ENCODE measurements at regions not wholly inside any gene's neighbourhood (a gene's known extent, or its start where the extent isn't known, plus 50 kb on each side); places are given as distances from the start of the nearest gene placed in this dataset.

DNA sequence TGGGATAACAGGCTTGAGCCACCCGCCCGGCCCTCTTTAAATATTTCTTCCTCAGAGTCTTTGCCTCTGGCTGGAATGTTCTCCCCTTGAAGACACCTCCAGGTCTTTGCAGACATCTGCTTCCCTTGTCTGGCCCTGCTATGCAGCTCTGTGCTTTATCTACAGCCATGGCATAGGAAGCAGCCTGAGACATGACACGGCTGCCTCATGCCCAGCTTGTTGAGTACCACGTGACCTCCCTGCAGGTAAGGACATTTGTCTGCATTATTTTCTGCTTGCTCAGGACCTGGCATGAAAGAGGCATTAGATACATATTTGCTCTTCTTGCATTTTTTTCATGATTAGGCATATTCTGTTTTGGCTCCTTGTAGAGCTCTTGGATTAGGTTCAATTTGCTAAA lies 113.8 kb upstream of the KLF6 start:
- H3K4me1 ChIP-seq, result peaks cover 24% of the 10 kb centered on the region
- DNase-seq, result no peak
- TF ChIP-seq CTCF (IDR thresholded peaks at IDR 0.05; ENCODE audit: borderline replicate concordance), result no peak
- intact Hi-C loops (cut with micrococcal nuclease), result no loop called here
- no peaks in the 10 kb centered on the region for H3K27me3 ChIP-seq (ENCODE audit: low read depth)
- no peaks in the 10 kb centered on the region for H3K9me3 ChIP-seq (replicated peaks)
- no peak overlapping the region for H3K27ac ChIP-seq (replicated peaks)
- H3K4me3 ChIP-seq, result no peak overlapping the region
- H3K36me3 ChIP-seq, result no peaks in the 10 kb centered on the region

DNA sequence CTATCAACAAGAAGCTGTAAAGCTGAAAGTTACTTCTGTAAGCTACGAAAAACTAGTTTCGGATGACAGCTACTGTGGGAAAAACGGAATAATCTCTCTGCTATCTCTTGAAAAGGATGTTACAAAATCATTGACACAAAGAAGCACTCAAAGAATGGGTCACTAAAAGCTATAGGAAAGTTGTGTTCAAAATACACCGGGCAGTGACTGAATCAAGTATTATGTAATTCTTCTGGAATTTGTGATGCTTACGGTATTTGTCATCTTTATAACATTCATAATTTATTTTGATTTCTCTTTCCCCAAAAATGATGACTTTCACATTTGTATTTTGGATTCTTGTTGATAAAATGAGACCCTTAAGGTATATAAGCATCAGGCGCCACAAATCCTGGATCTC lies 112.1 kb upstream of the KLF6 start:
- Histone ChIP-seq H3K27me3 (ENCODE audit: low read depth) (no peaks in the 10 kb centered on the region), H3K4me1 (peaks cover 13% of the 10 kb centered on the region), H3K4me3 (no peak overlapping the region), H3K9me3 (replicated peaks) (no peaks in the 10 kb centered on the region), H3K36me3 (no peaks in the 10 kb centered on the region), H3K27ac (replicated peaks) (no peak overlapping the region)
- intact Hi-C loops (cut with micrococcal nuclease), result no loop called here
- no peak for TF ChIP-seq CTCF (IDR thresholded peaks at IDR 0.05; ENCODE audit: borderline replicate concordance)
- no peak for DNase-seq

GRCh38 chr10:3896161-3896560 lies 111.2 kb upstream of the KLF6 start:
- Histone ChIP-seq H3K36me3 (no peaks in the 10 kb centered on the region), H3K9me3 (replicated peaks) (no peaks in the 10 kb centered on the region), H3K4me3 (no peak overlapping the region), H3K27me3 (ENCODE audit: low read depth) (no peaks in the 10 kb centered on the region), H3K27ac (replicated peaks) (no peak overlapping the region), H3K4me1 (peaks cover 11% of the 10 kb centered on the region)
- no peak for TF ChIP-seq CTCF (IDR thresholded peaks at IDR 0.05; ENCODE audit: borderline replicate concordance)
- DNase-seq, result no peak
- intact Hi-C loops (cut with micrococcal nuclease), result no loop called here

GRCh38 chr10:3895045-3895631 lies 110.1 kb upstream of the KLF6 start:
- no peak for TF ChIP-seq CTCF (IDR thresholded peaks at IDR 0.05; ENCODE audit: borderline replicate concordance)
- H3K36me3 ChIP-seq, result no peaks in the 10 kb centered on the region
- intact Hi-C loops (cut with micrococcal nuclease), result no loop called here
- no peak overlapping the region for H3K27ac ChIP-seq (replicated peaks)
- DNase-seq, result no peak
- H3K27me3 ChIP-seq (ENCODE audit: low read depth), result no peaks in the 10 kb centered on the region
- no peaks in the 10 kb centered on the region for H3K9me3 ChIP-seq (replicated peaks)
- H3K4me1 ChIP-seq, result peaks cover 11% of the 10 kb centered on the region
- H3K4me3 ChIP-seq, result no peak overlapping the region

DNA sequence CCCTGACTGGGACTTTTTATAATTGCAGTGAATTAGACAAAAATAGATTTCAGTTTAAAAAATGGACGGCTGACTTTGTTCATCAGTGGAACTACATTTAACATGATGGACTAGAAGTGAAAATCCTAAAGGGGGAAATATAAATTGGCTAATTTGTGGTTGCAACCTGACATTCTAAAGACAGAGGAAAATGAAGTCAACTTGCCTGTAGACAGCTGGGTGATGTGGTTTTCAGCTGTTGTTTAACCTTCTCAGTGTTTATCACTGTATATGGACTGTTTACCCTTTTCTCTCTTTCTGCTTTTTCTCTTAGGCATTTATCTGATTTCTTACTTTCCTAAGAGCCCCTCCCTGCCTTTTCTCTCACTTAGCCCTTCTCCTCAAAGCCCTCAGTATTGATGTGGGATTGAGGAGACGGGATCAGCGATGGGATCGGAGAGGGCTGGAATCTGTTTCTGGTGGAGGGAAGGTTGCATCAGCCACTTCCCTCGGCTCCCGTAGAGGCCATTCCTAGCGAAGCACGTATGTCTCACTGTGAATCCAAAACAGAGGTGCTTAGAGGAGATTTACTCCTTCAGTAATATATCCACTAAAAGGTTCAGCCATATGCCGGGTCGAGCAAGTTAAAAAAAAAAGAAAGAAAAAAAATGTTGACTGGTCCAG lies 109.0 kb upstream of the KLF6 start:
- no peaks in the 10 kb centered on the region for H3K27me3 ChIP-seq (ENCODE audit: low read depth)
- no peak overlapping the region for H3K27ac ChIP-seq (replicated peaks)
- intact Hi-C loops (cut with micrococcal nuclease), result no loop called here
- no peak for TF ChIP-seq CTCF (IDR thresholded peaks at IDR 0.05; ENCODE audit: borderline replicate concordance)
- no peaks in the 10 kb centered on the region for H3K9me3 ChIP-seq (replicated peaks)
- H3K4me3 ChIP-seq, result no peak overlapping the region
- DNase-seq, result no peak
- peaks cover 11% of the 10 kb centered on the region for H3K4me1 ChIP-seq
- H3K36me3 ChIP-seq, result no peaks in the 10 kb centered on the region

Data from left ventricle myocardium inferior (tissue), 1 donor.